Activated T-helper 1 cell treated with Interleukin-2 at 50 U/mL for 16 hours (primary cell): ENCODE measurements at regions not wholly inside any gene's neighbourhood (a gene's known extent, or its start where the extent isn't known, plus 50 kb on each side); places are given as distances from the start of the nearest gene placed in this dataset.

ENCODE experiments used
- DNase-seq: peaks from one replicate; pipeline ENCODE4 v3.0.0-alpha.2; 2020; ENCODE audit warnings: low read depth

- DNase-seq = no peak
Observed at GRCh38 chr11:70872955-70873735, 379.2 kb downstream of the SHANK2 start.

GRCh38 chr11:70873736-70874412 lies 378.5 kb downstream of the SHANK2 start:
- no peak for DNase-seq

- DNase-seq = no peak
Observed at GRCh38 chr11:70876685-70877084, 375.7 kb downstream of the SHANK2 start.

- no peak for DNase-seq
Observed at GRCh38 chr11:70877151-70877550, 375.2 kb downstream of the SHANK2 start.

- DNase-seq = no peak
Observed at GRCh38 chr11:70878366-70878765, 374.0 kb downstream of the SHANK2 start.

- no peak for DNase-seq
Observed at GRCh38 chr11:70879601-70880285, 372.6 kb downstream of the SHANK2 start.

- no peak for DNase-seq
Observed at GRCh38 chr11:70880416-70880815, 372.0 kb downstream of the SHANK2 start.

- no peak for DNase-seq
Observed at GRCh38 chr11:70881948-70882715, 370.2 kb downstream of the SHANK2 start.

GRCh38 chr11:70882716-70883085 lies 369.7 kb downstream of the SHANK2 start:
- DNase-seq = no peak

GRCh38 chr11:70883323-70883940 lies 368.9 kb downstream of the SHANK2 start:
- DNase-seq = no peak

- DNase-seq = no peak
Observed at GRCh38 chr11:70883973-70884623, 368.3 kb downstream of the SHANK2 start.

GRCh38 chr11:70885281-70886231 lies 366.8 kb downstream of the SHANK2 start:
- DNase-seq = no peak

- DNase-seq = no peak
Observed at GRCh38 chr11:70886256-70886655, 366.1 kb downstream of the SHANK2 start.

- no peak for DNase-seq
Observed at GRCh38 chr11:70886676-70887541, 365.5 kb downstream of the SHANK2 start.

GRCh38 chr11:70887542-70887827 lies 364.9 kb downstream of the SHANK2 start:
- DNase-seq = no peak

- no peak for DNase-seq
Observed at GRCh38 chr11:70888061-70888460, 364.3 kb downstream of the SHANK2 start.

- no peak for DNase-seq
Observed at GRCh38 chr11:70889411-70889810, 363.0 kb downstream of the SHANK2 start.

GRCh38 chr11:70891844-70892380 lies 360.5 kb downstream of the SHANK2 start:
- DNase-seq = no peak

GRCh38 chr11:70892889-70893288 lies 359.5 kb downstream of the SHANK2 start:
- no peak for DNase-seq
